HG03108 (cell line): ENCODE measurements at regions not wholly inside any gene's neighbourhood (a gene's known extent, or its start where the extent isn't known, plus 50 kb on each side); places are given as distances from the start of the nearest gene placed in this dataset.

Experiments used
- ATAC-seq: cut with Tn5 transposase; IDR thresholded peaks from one replicate; pipeline ENCODE4 v1.9.1; 2021; ENCODE audit warnings: moderate library complexity; ENCODE audit not compliant: unreplicated experiment

DNA sequence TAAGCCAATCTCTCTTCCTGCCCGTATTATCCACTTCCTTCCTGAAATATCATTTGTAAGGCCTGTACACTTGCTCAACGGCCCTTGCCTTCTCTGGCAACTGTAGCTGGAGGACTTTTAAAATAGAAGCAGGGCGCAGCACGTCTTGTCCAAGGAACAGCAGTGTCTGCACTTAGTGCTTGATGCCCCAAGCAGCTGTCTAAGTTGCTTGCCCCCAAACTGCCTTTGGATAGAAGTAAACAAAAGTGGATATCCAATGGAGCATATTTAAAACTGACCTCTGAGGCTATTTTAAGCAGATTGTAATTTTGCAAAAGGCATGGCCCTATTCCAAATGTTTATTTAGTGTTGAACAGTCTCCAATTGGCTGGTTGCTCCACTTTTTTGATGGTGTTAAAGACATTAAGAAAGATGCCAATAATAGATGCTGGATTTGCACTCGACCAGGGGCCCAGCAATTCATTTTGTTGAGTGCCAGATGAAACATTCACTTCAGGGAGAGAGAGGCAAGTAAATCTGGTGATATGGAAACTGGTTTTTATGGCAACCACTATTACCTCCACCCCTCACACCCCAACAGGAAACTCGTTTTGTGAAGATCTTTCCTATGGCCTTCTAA lies 526.8 kb upstream of the TBL1XR1 start:
- no peak for ATAC-seq

DNA sequence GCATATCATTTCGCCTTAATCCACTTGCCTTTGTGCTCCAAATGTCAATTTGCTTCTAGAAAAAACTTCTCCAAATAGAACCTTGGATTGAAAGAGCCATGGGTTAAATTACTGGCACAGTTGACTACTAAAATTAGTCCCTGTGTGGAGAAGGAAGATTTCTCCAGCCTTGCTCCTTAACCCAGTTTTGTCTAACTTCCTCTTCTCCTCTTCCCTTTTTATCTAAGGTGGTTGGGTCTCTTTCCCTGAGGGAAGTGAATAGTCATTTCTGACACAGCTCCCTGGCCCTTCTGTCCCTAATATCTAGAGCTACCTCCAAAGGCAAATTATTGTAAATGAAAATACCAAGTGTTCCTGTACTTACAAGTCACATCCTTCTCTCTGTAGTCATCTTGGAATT lies 527.9 kb upstream of the TBL1XR1 start:
- ATAC-seq, result no peak

DNA sequence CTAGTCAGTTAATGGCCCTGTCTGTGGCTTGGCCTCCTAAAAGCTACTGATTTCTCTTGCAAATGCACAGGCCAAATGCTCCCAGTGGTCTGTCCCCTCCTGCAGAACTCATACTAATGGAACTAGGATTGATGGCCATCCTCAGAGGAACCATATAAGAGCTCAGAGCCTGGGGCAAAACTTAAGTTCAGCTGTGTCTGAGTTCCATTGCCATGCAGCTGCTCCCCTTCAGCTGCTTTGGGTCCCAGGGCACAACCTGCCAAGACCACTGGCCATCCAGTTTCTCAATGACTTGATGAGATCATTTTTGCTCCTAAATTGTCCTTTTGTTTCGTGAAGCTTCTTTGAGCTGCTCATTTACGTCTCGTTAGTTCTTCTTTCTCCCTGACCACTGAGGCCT lies 529.5 kb upstream of the TBL1XR1 start:
- no peak for ATAC-seq

DNA sequence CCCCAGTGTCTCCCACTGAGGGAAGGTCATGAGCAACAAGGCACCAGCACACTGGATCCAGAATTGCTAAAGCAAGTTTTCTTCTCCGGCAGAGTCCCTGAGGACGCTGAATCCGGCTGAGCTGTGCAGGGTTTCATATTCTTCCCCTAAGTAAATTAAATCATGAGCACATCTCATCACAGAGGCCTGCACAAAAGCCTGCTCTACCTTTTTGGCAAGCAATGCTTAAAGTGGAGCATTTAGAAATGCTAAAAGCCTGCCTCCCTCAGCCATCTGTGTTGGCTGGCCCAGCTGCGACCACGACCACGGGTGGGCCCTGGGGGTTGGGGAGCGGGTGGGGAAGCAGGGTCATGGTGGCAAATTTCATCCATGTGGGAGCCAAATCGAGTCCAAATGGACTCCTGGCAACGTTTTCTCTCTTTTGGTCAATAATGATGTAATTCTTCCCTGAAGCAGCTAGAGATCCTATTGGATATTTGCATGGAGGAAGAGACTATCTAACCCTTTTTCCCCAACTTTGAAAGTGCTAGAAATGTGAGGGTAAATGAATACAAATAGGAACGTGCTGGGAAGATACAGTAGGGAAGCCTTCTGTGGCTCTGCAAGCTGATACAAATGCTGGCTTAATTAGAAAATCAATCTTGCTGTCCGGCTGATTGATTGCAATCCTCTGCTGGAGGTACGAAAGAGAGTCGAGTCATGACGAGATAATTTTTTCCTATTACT lies 532.8 kb upstream of the TBL1XR1 start:
- no peak for ATAC-seq

DNA sequence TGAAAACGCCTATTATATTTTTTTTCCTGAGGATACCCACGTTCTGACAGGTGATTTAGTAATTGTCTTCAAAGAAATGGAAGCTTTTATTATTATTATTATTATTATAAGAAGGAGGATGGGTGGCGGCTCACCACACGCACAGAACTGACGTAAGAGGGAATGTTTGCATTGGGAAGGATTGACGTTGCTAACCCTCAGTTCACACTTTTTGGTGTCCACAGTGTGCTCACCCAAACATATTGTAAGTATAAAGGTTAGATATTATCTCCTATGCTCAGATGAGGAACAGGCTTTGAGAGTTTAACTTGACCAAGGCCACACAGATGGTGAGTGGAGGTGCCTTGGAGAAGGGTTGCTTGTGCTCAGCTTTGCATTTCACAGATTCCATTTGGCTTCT lies 533.5 kb upstream of the TBL1XR1 start:
- ATAC-seq, result no peak

DNA sequence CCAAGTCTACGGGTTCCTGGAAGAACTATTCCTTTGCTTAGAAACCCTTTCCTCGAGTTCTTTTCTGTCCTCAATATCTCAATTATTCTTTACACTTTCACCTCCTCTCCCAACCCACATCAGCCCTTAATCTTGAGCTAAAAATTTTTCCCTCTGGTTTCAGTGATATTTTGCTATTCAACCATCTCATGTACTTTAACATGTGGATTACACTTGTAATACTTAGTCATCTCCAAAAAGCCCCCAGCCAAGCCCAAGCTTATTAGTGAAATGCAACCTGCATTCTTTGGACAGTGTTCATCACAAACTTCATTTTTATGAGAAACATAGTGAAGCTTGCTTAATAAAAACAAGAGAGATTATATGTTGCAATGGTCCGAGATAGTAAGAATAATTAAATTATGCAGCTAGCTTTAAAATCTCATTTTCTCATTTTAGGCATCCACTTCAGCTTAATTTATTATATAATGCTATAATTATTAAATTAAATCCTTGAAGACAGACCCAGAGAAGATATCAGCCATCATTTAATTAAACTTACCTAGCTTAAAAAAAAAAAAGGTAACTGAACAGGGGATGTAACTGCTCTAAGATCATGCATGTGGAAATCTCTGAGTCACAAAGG lies 534.5 kb upstream of the TBL1XR1 start:
- no peak for ATAC-seq

DNA sequence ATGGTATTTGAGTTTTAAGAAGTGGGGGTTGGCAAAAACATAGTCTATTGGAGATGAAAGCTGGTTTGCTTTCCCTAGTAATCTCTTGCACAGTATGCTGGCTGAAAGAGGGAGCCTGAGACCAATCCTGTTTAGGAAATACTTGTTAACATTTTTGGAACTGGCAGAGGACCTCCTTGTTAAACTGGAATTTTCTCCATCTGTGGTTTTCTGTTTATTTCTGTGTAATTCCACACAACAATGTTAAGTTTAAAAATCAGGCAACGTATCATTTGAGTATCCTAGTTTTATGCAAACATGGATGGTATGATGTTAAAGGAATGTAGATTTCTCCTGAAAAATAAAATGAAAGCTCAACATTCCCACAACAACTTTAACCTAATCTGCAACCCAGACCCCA lies 536.0 kb upstream of the TBL1XR1 start:
- ATAC-seq, result no peak

DNA sequence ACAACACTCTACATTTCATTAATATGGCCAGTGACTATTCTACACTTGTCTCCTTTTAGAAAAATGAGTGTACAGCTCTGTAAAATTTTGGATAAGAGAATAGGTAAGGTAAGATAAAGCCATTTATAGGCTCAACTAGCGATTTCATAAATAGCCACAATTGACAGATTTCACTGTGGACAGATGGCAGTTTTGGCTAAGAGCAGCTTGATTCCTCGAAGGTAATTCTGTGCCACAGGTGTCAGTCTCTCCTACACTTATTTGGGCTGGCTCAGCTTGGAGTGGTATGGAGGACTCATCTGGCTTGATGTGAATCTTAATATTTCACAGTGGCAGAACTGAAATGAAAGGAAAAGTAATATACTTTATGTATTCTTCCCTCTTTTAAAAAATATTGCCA lies 536.7 kb upstream of the TBL1XR1 start:
- no peak for ATAC-seq

DNA sequence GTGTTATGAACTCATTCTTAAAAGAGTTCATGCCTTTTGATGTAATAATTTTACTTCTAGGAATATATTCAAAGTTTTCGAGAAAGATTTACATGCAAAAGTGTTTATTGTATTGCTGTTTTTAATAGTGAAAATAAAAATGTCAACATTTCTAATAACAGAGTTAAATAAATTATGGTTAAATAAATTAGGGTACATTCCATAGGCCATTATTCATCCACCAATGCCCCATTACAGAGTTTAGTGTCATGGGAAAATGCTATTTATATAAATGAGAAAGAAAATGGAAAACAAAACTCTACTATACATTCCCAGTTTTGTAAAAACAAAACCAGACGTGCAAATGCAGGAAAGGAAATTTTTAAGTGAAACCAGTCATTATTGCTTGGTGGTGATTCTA lies 538.1 kb upstream of the TBL1XR1 start:
- ATAC-seq, result no peak

DNA sequence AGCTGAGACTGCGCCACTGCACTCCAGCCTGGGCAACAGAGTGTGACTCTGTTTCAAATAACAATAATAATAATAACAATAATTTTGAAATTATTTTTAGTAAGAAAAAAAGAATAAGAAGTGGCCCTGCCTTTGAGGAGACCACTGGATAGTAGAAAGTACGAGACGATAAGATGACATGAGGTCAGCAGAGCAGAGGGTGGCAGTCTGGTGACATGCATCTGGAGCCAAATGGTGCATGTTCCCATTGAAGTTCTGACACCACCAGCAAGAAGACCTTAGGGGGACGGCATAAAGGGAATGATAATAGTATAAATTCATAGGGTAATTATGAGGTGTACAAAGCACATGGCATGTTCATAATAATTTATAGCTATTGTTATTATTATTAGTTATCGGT lies 542.2 kb upstream of the TBL1XR1 start:
- ATAC-seq, result no peak

DNA sequence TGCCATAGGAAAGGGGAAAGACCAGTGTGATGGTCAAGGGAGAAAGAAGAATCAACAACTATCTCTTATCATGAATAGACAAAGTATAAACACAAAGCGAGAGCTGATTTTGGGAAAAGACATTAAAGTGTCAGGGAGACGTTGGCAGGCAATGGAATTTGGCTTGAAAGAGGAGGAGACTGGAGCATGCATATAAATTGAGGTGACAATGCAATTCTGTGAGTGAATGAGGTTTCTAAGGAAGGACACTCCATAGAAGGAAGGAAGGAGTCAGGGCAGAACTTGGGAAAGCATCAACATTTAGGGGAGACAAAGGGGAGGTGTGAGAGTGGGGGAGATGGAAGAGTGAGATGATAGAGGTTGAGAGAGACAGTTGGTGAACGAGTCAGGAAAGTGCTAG lies 543.0 kb upstream of the TBL1XR1 start:
- no peak for ATAC-seq

DNA sequence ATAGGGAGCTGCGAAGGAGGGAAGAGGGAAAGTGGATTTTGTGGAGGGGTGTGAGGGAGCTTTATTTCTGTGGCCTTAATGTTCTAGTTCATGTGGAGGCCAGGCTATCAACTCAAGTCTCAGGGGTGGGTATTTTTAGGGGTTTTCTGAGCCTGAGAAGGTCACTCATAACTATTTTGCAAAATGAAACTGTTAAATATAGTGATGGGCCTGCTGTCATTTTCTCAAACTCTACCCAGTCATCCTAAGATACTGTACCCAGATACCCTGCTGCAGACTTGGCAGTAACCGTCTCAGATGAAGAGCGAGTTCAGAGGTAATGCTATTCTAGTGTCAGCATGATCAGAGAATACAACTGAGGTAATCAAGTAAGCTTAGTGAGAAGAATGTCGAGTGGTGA lies 545.0 kb upstream of the TBL1XR1 start:
- ATAC-seq, result no peak

DNA sequence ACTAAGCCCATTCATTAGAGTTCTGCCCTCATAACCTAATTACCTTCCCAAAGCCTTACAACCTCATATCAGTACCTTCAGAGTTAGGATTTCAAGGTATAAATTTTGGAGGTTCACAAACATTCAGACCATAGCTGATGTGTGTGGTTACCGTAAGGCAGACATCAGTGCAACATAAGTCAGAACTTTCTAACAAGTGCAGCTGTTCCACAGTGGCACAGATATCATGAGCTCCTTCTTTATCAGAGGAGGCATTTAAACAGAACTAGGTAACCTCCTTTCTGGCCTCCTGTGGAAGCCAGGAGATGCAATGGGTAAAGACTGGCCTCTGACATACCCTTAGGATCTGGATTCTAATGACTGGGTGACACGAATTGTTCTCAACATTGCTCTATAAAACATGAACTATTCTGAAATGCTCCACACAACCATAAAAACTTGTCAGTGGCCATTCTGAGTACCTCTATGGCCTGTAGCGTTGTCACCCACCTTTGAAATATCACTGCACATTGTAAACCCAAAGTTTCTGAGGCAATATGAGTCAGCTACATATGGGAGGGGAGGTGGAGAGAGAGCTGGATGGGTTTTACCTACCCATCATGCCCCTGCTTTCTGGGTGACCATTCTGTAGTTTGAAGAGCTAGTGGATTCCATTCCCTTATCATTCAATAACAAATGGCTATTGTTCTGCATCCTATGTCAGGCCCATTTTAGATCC lies 546.0 kb upstream of the TBL1XR1 start:
- no peak for ATAC-seq

DNA sequence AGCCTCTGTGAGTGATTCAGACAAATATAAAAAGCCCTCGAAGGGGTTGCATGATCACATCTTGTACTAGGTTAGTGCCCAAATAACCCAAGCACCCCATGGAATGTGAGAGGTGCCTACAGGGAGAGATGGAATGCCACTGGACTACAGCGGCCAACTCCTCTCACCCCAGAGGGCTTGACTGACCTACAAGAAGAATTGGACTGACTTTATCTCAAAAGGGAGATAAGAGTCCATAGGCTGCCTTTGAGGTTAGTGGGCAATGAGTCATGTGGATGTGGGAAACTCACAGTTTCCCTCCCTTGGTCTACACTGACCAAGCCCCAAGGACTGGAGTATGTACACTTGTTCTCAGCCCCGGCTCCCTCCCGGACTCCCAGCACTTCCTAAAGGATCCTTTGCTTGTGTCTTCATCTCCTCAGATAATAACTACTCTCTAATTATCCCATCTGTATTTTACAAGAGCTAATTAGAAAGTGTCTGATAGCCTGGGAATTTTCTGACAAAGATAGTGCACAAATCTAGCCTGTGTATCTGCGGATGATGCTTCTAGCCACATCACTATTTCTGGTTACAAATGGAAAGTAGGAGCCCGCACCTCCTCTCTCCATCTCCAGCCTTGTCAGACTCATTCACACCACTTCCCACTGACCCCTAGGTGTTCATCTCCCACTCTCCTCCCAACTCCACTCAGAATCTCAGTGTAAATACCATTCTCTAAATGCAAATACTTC lies 547.8 kb upstream of the TBL1XR1 start:
- ATAC-seq, result no peak

DNA sequence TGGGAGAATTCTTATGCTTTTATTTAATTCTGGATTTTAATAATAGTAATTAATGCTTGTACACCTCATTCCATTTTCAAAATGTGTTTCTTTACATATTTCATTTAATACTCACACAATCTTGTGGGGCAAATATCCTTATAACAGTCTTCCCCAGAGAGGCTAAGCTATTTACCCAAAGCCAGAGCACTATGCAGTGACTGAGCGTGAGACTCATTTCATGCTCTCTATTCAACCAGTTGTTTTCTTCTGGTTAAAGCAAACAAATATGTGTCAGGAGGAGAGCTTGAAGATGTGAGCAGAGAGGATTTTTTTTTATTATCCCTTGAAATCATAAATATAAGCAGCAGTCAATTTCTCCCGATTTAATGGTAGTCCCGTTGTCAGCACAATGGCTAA lies 548.3 kb upstream of the TBL1XR1 start:
- ATAC-seq, result no peak

DNA sequence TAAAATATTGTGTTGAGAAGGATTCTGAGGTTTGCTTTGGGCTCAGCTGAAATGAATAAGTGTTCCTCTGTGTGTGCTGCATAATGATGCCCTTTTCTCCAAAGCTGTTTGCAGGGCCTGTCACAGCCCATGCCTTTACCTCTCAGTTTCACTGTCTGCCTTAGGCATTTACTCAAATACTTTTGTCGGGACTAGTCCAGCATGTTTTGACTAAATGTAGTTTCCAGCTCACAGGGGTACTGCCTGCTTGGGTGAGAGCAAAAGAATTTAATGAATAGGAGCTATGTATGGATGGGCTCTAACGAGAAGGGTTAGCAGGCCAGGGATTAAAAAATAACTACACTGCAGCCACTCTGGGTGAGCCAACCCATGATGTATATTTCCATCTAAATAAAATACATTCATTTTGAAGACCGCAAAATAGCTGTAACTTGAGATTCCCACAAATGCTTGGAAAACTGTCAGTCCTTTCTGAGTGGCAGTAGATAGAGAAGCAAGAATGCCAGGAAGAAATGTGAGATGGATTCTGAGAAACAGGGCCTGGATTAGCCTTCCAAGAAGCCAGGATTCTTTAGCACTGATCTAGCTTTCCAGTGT lies 549.2 kb upstream of the TBL1XR1 start:
- ATAC-seq, result no peak

DNA sequence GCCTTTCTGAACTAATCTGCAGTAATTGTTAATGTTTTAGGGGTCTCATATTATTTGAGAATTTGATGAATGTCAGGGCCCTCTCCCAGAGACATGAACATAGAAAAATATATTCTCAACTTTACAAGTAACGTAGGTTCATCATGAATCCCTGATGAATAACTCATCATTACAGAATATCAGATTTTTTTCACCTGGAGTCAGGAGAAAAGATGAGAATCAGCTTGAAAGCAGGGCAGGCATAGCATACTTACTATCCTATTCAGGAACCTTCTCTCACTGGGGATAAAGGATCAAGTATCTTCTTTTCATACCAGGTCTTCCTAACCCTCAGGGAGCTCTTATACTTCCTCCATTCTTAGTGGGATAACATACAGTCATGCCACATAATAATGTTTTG lies 552.6 kb upstream of the TBL1XR1 start:
- no peak for ATAC-seq

DNA sequence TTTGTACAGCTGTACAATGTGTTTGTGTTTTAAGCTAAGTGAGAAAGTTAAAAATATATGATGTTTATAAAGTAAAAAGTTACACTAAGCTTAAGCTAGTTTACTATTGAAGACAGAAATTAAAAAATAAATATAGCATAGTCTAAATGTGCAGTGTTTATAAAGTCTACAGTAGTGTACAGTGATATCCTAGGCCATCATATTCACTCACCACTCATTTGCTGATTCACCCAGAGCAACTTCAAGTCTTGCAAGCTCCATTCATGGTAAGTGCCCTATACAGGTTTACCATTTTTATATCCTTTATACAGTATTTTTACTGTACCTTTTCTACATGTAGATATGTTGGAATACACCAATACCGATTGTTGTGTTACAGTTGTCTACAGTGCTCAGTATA lies 553.2 kb upstream of the TBL1XR1 start:
- ATAC-seq, result no peak

DNA sequence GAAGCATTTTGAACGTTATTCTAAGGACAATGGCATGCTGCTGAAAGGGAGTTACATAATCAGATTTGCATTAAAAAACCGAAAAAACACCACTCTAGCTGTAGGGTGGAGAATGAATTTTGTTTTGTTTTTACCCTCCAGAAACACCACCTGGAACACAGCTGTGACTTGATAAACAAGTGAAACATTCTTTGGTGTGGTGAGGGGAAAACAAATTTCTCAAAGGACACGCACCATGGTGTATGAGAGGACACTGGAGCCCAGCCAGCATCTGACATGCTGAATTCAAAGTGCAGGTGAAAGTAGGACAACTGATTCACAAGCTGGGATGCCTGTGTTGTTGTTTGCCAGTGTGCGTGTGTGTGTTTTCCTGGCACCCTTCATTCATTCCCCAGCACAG lies 554.5 kb upstream of the TBL1XR1 start:
- no peak for ATAC-seq

DNA sequence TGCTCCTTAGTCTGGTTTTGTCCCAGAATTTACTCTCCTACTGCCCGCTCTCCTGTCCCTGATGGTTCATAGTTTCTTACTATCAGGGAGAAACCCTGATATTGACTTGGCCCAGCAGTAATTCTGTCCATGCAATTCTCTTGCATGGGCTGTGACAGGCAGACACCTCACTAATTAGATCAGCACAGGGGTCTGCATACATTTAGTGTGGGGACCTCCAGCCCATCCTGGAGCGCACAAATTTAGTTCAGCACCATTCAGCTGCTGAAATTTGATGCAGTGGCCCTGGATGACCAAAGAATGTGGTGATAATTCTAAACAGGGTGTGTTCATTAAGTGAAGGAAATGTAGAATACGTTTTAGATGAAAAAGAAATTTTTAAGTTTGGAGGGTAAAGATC lies 555.5 kb upstream of the TBL1XR1 start:
- no peak for ATAC-seq
